HG03064 (cell line): ENCODE measurements at regions not wholly inside any gene's neighbourhood (a gene's known extent, or its start where the extent isn't known, plus 50 kb on each side); places are given as distances from the start of the nearest gene placed in this dataset.
"Not testable (repeated sequence)": the region's sequence is repeated elsewhere in the genome, so short reads cannot be mapped to it uniquely, and the experiment has no call there.

Source experiments
- ATAC-seq: cut with Tn5 transposase; IDR thresholded peaks from one replicate; pipeline ENCODE4 v1.9.1; 2021; ENCODE audit warnings: low read depth; ENCODE audit not compliant: unreplicated experiment

- no peak for ATAC-seq
These were observed 169.5 kb upstream of the SVIL start for GRCh38 chr10:29804025-29804852.

- ATAC-seq, result no peak
These were observed 167.4 kb upstream of the SVIL start for GRCh38 chr10:29802171-29802570.

GRCh38 chr10:29798921-29799690 is 164.3 kb upstream of the SVIL start:
- ATAC-seq, result no peak

GRCh38 chr10:29797616-29798015 is 162.8 kb upstream of the SVIL start:
- no peak for ATAC-seq

GRCh38 chr10:29795850-29796249 is 161.1 kb upstream of the SVIL start:
- ATAC-seq, result no peak

GRCh38 chr10:29794776-29795611 is 160.2 kb upstream of the SVIL start:
- no peak for ATAC-seq

GRCh38 chr10:29791773-29792172 is 157.0 kb upstream of the SVIL start:
- ATAC-seq, result no peak

GRCh38 chr10:29790207-29790606 is 155.4 kb upstream of the SVIL start:
- no peak for ATAC-seq

GRCh38 chr10:29788113-29788512 is 153.3 kb upstream of the SVIL start:
- no peak for ATAC-seq

GRCh38 chr10:29785701-29786100 is 150.9 kb upstream of the SVIL start:
- ATAC-seq, result no peak

GRCh38 chr10:29784175-29784773 is 149.5 kb upstream of the SVIL start:
- no peak for ATAC-seq

- ATAC-seq, result no peak
These were observed 148.6 kb upstream of the SVIL start for GRCh38 chr10:29783201-29783947.

GRCh38 chr10:29780639-29781038 is 145.9 kb upstream of the SVIL start:
- no peak for ATAC-seq

GRCh38 chr10:29780096-29780495 is 145.3 kb upstream of the SVIL start:
- no peak for ATAC-seq

- no peak for ATAC-seq
These were observed 141.5 kb upstream of the SVIL start for GRCh38 chr10:29776246-29776645.

GRCh38 chr10:29774475-29774874 is 139.7 kb upstream of the SVIL start:
- no peak for ATAC-seq

- ATAC-seq, result no peak
These were observed 138.9 kb upstream of the SVIL start for GRCh38 chr10:29773675-29774091.

GRCh38 chr10:29772403-29772802 is 137.6 kb upstream of the SVIL start:
- ATAC-seq, result no peak

- ATAC-seq, result no peak
These were observed 136.6 kb upstream of the SVIL start for GRCh38 chr10:29771376-29771775.

GRCh38 chr10:29769277-29769676 is 134.5 kb upstream of the SVIL start:
- ATAC-seq, result not testable (repeated sequence)
